ENCODE measurements at regions not wholly inside any gene's neighbourhood (a gene's known extent, or its start where the extent isn't known, plus 50 kb on each side); places are given as distances from the start of the nearest gene placed in this dataset.
"Not testable (repeated sequence)": the region's sequence is repeated elsewhere in the genome, so short reads cannot be mapped to it uniquely, and the experiment has no call there.

DNA sequence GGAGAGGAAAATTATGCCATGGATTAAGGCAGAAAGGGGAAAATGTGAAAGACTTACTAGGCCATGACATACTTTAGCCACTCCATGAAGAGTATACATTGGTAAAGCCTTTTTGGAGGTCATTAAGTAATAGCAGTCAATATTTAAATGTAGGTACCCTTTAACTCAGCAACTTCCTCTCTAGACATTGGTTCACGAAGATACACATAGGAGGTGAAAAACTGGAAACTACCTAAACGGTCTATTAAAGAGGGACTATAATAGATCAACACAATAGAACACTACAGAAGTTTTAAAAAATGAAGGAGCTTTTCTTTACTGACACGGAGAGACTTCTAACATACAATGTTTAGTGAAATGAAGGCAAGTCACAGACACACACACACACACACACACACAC, 68.2 kb upstream of the BMAL1 start:
- ATAC-seq (no peak), DNase-seq (no peak)
- Mint-ChIP-seq H3K4me1 (peaks cover 43% of the 10 kb centered on the region), H3K4me3 (no peak overlapping the region), H3K9me3 (no peaks in the 10 kb centered on the region), H3K27ac (no peak overlapping the region), H3K27me3 (no peaks in the 10 kb centered on the region)

DNA sequence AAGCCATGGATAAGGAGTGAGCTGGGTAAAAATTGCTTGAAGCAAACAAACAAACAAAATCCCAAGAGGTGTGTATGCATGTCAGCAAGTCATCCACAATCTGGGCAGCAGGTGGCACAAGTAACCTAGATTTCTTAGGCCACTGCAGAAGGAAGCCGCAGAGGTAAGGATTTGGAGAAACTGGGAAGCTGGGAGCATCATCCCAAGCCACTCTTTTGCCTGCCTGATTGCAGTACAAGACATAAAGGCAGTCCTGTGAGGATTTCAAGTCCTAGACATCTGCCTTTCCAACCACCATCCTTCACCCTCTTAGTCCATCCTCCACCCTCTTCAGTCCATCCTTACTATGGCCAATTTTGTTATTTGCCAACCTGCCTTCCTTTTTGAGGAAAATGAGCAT, 67.2 kb upstream of the BMAL1 start:
- Mint-ChIP-seq H3K27ac (no peak overlapping the region), H3K27me3 (no peaks in the 10 kb centered on the region), H3K4me1 (peaks cover 37% of the 10 kb centered on the region), H3K9me3 (no peaks in the 10 kb centered on the region), H3K4me3 (no peak overlapping the region)
- no peak for ATAC-seq
- peak in 1 of 2 donors; percentile 19 for DNase-seq

GRCh38 chr11:13214276-13214675, 63.3 kb upstream of the BMAL1 start:
- Mint-ChIP-seq H3K9me3 (no peaks in the 10 kb centered on the region), H3K4me3 (no peak overlapping the region), H3K4me1 (peaks cover 4% of the 10 kb centered on the region), H3K27ac (no peak overlapping the region), H3K27me3 (no peaks in the 10 kb centered on the region)
- DNase-seq (no peak), ATAC-seq (no peak)

- DNase-seq (no peak), ATAC-seq (no peak)
- Mint-ChIP-seq H3K27me3 (no peaks in the 10 kb centered on the region), H3K27ac (no peak overlapping the region), H3K4me1 (no peaks in the 10 kb centered on the region), H3K9me3 (no peaks in the 10 kb centered on the region), H3K4me3 (no peak overlapping the region)
Measured at GRCh38 chr11:13215149-13215548, 62.4 kb upstream of the BMAL1 start.

- no peaks in the 10 kb centered on the region for H3K9me3 Mint-ChIP-seq
- no peak overlapping the region for H3K27ac Mint-ChIP-seq
- ATAC-seq (peak; percentile 67), DNase-seq (peak in 1 of 2 donors; percentile 11)
- H3K4me1 Mint-ChIP-seq, result no peaks in the 10 kb centered on the region
- no peaks in the 10 kb centered on the region for H3K27me3 Mint-ChIP-seq
- no peak overlapping the region for H3K4me3 Mint-ChIP-seq
Measured at GRCh38 chr11:13216019-13216710, 61.4 kb upstream of the BMAL1 start.

GRCh38 chr11:13216711-13217075, 60.9 kb upstream of the BMAL1 start:
- H3K4me1 Mint-ChIP-seq, result no peaks in the 10 kb centered on the region
- H3K27me3 Mint-ChIP-seq, result no peaks in the 10 kb centered on the region
- no peaks in the 10 kb centered on the region for H3K9me3 Mint-ChIP-seq
- no peak overlapping the region for H3K27ac Mint-ChIP-seq
- ATAC-seq (peak; percentile 7), DNase-seq (no peak)
- no peak overlapping the region for H3K4me3 Mint-ChIP-seq

GRCh38 chr11:13218685-13219084, 58.9 kb upstream of the BMAL1 start:
- H3K27me3 Mint-ChIP-seq, ATAC-seq, DNase-seq, H3K9me3 Mint-ChIP-seq, H3K27ac Mint-ChIP-seq, H3K4me1 Mint-ChIP-seq, H3K4me3 Mint-ChIP-seq: not testable (repeated sequence)

- Mint-ChIP-seq H3K27ac (peak overlapping the region in 1 of 2 donors; percentile 86), H3K4me1 (no peaks in the 10 kb centered on the region), H3K4me3 (no peak overlapping the region), H3K9me3 (no peaks in the 10 kb centered on the region), H3K27me3 (no peaks in the 10 kb centered on the region)
- DNase-seq, result no peak
- ATAC-seq, result no peak
Measured at GRCh38 chr11:13220148-13220547, 57.4 kb upstream of the BMAL1 start.

DNA sequence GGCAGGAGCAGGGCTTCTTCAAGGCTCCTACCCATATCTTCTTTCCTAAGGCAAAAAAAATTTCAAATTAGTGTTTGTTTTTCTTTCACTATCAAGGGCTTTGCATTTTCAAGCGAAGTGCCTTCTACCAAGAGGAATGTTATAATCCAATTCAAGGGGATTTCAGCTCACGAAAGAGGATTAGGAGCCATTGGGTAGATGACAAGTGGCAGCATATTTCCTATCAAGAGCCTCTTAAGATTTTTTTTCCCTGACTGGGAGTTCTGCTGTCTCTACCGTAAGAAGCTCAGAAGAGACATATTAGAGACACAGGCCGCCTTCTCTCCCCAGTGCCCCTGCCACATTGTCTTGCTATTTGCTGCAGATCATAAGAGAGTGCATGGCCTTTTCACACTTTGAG, 55.9 kb upstream of the BMAL1 start:
- DNase-seq (no peak), ATAC-seq (no peak)
- Mint-ChIP-seq H3K27me3 (no peaks in the 10 kb centered on the region), H3K27ac (no peak overlapping the region), H3K4me3 (no peak overlapping the region), H3K4me1 (no peaks in the 10 kb centered on the region), H3K9me3 (no peaks in the 10 kb centered on the region)

DNA sequence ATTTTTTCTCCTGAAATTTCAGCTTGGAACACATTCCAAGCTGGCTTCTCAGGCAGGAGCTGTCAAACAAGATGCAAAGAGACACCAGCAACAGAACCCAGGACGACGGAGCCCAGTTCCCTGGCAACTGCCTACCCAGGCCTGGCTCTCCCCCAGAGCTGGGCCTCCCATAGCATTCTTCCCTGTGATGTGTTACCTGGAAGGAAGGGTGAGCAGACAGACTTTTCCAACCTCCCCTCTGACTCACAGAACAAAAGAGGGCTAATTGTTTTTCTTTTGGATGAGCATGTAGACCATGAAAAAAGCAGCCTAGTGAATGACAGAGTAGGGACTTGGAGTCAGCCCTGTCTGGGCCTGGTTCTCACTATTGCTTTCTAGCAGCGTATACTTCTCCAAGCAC, 55.3 kb upstream of the BMAL1 start:
- DNase-seq (no peak), ATAC-seq (no peak)

DNA sequence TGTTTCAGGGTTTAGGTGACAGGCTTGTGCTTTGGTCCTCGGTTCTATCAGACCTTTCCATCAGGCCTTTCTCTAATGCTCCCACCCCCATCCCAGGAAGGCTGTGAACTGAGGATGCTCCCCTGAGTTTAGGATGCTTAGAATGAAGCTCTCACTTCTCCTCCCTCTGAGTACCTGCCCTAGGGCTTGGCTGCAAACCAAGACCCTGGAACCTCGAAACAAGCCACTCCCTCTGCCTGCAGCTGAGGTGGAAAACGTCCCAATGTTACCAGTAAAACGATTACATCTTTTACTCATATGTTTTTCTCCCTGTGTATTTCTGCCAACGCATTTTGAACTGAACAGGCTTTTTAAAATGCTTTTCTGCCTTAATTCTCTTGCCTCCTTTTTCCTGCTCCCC, 54.5 kb upstream of the BMAL1 start:
- Mint-ChIP-seq H3K27ac (no peak overlapping the region), H3K9me3 (no peaks in the 10 kb centered on the region), H3K27me3 (no peaks in the 10 kb centered on the region), H3K4me3 (no peak overlapping the region), H3K4me1 (no peaks in the 10 kb centered on the region)
- DNase-seq, result no peak
- ATAC-seq, result no peak

More for the DNA sequence above, 55.3 kb upstream of the BMAL1 start:
- H3K27me3 Mint-ChIP-seq, result no peaks in the 10 kb centered on the region
- H3K9me3 Mint-ChIP-seq, result no peaks in the 10 kb centered on the region
- no peak overlapping the region for H3K27ac Mint-ChIP-seq
- no peaks in the 10 kb centered on the region for H3K4me1 Mint-ChIP-seq
- no peak overlapping the region for H3K4me3 Mint-ChIP-seq

DNA sequence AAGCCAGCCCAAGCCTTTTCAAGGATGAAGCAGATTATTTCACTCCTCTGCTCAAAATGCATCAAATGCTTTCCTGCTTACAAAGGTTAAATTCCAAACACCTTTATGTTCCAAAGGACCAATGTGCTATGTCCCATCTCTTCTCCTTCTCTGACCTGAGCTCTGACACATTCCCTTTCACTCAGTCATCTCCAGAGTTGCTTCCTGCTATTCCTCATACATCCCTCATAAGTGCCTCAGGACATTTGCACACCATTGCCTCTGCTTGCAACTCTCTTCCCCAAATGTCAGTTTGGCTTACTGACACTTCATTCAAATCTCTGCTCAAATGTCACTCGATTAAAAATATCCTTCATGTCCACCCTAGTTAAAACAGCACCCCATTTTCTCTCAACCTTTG, 53.3 kb upstream of the BMAL1 start:
- Mint-ChIP-seq H3K27ac (no peak overlapping the region), H3K4me3 (no peak overlapping the region), H3K27me3 (no peaks in the 10 kb centered on the region), H3K9me3 (no peaks in the 10 kb centered on the region), H3K4me1 (no peaks in the 10 kb centered on the region)
- ATAC-seq (no peak), DNase-seq (no peak)

DNA sequence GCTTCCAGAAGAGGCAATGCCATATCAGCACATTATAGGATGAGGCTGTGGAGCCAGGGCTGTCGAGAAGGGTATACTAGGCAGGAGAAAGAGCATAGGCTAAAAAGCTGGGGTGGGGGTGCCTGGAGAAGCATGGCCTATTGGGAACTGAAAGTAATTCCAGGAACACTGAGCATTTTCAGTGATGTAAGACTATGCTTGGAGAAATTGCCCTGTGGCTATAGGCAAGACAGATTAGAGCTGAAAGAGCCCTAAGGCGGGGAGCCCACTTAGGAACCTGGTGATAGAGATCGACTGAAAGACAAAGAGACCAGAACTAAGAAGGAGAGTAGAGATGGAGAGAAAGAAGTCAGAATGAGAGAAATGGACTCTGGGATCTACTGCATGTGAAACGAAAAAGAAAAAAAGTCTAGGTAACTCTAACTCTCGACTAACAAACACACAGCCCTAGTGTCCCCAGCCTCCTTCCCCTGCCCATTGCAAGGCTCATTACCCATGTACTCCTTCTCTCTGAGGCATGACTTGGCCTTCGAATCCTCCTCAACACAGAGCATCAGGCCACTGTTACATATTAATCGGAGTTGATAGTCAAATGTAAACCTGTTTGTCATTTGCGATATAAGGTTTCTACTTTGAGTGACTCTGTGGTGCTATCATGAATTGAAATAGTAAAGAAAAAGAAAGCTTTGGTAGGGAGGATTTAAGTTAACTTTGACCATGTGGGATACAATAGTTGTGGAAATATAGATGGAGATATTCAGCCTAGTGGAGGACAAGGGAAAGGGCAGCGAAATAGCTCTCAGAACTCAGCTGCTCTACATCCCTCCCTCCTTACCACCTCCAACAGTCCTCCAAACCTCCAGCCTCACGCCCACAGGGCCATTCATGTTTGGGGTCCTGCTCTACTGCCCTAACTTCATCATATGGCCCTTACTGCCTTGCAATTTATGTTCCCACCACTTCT, 52.3 kb upstream of the BMAL1 start:
- DNase-seq, result no peak
- no peak for ATAC-seq
- no peak overlapping the region for H3K27ac Mint-ChIP-seq
- H3K27me3 Mint-ChIP-seq, result peaks cover 1% of the 10 kb centered on the region
- no peaks in the 10 kb centered on the region for H3K9me3 Mint-ChIP-seq
- no peak overlapping the region for H3K4me3 Mint-ChIP-seq
- H3K4me1 Mint-ChIP-seq, result no peaks in the 10 kb centered on the region

- Mint-ChIP-seq H3K4me3 (no peak overlapping the region), H3K27ac (no peak overlapping the region), H3K27me3 (peaks cover 10% of the 10 kb centered on the region), H3K9me3 (no peaks in the 10 kb centered on the region), H3K4me1 (no peaks in the 10 kb centered on the region)
- DNase-seq (no peak), ATAC-seq (no peak)
Measured at GRCh38 chr11:13227676-13228255, 49.8 kb upstream of the BMAL1 start.
